ENCODE measurements at regions not wholly inside any gene's neighbourhood (a gene's known extent, or its start where the extent isn't known, plus 50 kb on each side); places are given as distances from the start of the nearest gene placed in this dataset.
"Not testable (repeated sequence)": the region's sequence is repeated elsewhere in the genome, so short reads cannot be mapped to it uniquely, and the experiment has no call there.

- no peak for DNase-seq (ENCODE audit: low read depth)
Observed at GRCh38 chr11:97982512-97982911, 1038.2 kb upstream of the CNTN5 start.

GRCh38 chr11:97989121-97989520, 1031.6 kb upstream of the CNTN5 start:
- DNase-seq (ENCODE audit: low read depth), result no peak

GRCh38 chr11:97990162-97990920, 1030.4 kb upstream of the CNTN5 start:
- no peak for DNase-seq (ENCODE audit: low read depth)

- no peak for DNase-seq (ENCODE audit: low read depth)
Observed at GRCh38 chr11:97993562-97993961, 1027.2 kb upstream of the CNTN5 start.

GRCh38 chr11:97995874-97996273, 1024.9 kb upstream of the CNTN5 start:
- DNase-seq (ENCODE audit: low read depth), result no peak

- no peak for DNase-seq (ENCODE audit: low read depth)
Observed at GRCh38 chr11:97996762-97997161, 1024.0 kb upstream of the CNTN5 start.

GRCh38 chr11:98003606-98004371, 1017.0 kb upstream of the CNTN5 start:
- DNase-seq (ENCODE audit: low read depth), result no peak

GRCh38 chr11:98007072-98007471, 1013.7 kb upstream of the CNTN5 start:
- DNase-seq (ENCODE audit: low read depth), result no peak

- no peak for DNase-seq (ENCODE audit: low read depth)
Observed at GRCh38 chr11:98027652-98028051, 993.1 kb upstream of the CNTN5 start.

GRCh38 chr11:98029832-98030231, 990.9 kb upstream of the CNTN5 start:
- DNase-seq (ENCODE audit: low read depth), result no peak

- no peak for DNase-seq (ENCODE audit: low read depth)
Observed at GRCh38 chr11:98036810-98037209, 983.9 kb upstream of the CNTN5 start.

- no peak for DNase-seq (ENCODE audit: low read depth)
Observed at GRCh38 chr11:98040061-98040808, 980.5 kb upstream of the CNTN5 start.

- no peak for DNase-seq (ENCODE audit: low read depth)
Observed at GRCh38 chr11:98047647-98048046, 973.1 kb upstream of the CNTN5 start.

GRCh38 chr11:98053851-98054250, 966.9 kb upstream of the CNTN5 start:
- no peak for DNase-seq (ENCODE audit: low read depth)

GRCh38 chr11:98056945-98057344, 963.8 kb upstream of the CNTN5 start:
- DNase-seq (ENCODE audit: low read depth), result no peak

GRCh38 chr11:98059488-98059887, 961.3 kb upstream of the CNTN5 start:
- DNase-seq (ENCODE audit: low read depth), result no peak

- no peak for DNase-seq (ENCODE audit: low read depth)
Observed at GRCh38 chr11:98060759-98061158, 960.0 kb upstream of the CNTN5 start.

- DNase-seq (ENCODE audit: low read depth), result no peak
Observed at GRCh38 chr11:98061858-98062257, 958.9 kb upstream of the CNTN5 start.

- DNase-seq (ENCODE audit: low read depth), result no peak
Observed at GRCh38 chr11:98062714-98063113, 958.0 kb upstream of the CNTN5 start.

- no peak for DNase-seq (ENCODE audit: low read depth)
Observed at GRCh38 chr11:98068251-98068650, 952.5 kb upstream of the CNTN5 start.

- DNase-seq (ENCODE audit: low read depth), result not testable (repeated sequence)
Observed at GRCh38 chr11:98069147-98069546, 951.6 kb upstream of the CNTN5 start.

- no peak for DNase-seq (ENCODE audit: low read depth)
Observed at GRCh38 chr11:98069861-98070260, 950.9 kb upstream of the CNTN5 start.

All from myocyte (in vitro differentiated cells).